WTC11 (cell line): ENCODE measurements at regions not wholly inside any gene's neighbourhood (a gene's known extent, or its start where the extent isn't known, plus 50 kb on each side); places are given as distances from the start of the nearest gene placed in this dataset.

ENCODE experiments used
- NFE2L1 ChIP-seq: sonication (generic); formaldehyde crosslinking; IDR thresholded peaks from 2 replicates; pipeline ENCODE4 v1.8.1; 2023; ENCODE audit warnings: missing genetic modification reagents
- TCF7 ChIP-seq: sonication (generic); formaldehyde crosslinking; IDR thresholded peaks from 2 replicates; pipeline ENCODE4 v1.8.0; 2022; ENCODE audit warnings: mild to moderate bottlenecking, low read depth, missing genetic modification reagents, moderate library complexity
- ZNF425 ChIP-seq: fragments of 250-450 bp; sonication (Bioruptor Pico); conservative IDR thresholded peaks from 2 replicates; pipeline ENCODE4 v1.9.0; 2021; ENCODE audit warnings: mild to moderate bottlenecking
- TF ChIP-seq, protein P1 (sequence below): sonication (generic); formaldehyde crosslinking; IDR thresholded peaks from 2 replicates; pipeline ENCODE4 v1.8.0; 2022; ENCODE audit warnings: mild to moderate bottlenecking, missing genetic modification reagents
- TF ChIP-seq, protein P2 (sequence below): sonication (generic); formaldehyde crosslinking; IDR thresholded peaks from 2 replicates; pipeline ENCODE4 v1.8.1; 2023; ENCODE audit warnings: mild to moderate bottlenecking, missing genetic modification reagents
- TF ChIP-seq, protein P3 (sequence below): fragments of 200-600 bp; IDR thresholded peaks from 2 replicates; pipeline ENCODE4 v1.8.0; 2022; ENCODE audit warnings: antibody characterized with exemption
- TF ChIP-seq, protein P4 (sequence below): sonication (generic); formaldehyde crosslinking; IDR thresholded peaks from 2 replicates; pipeline ENCODE4 v1.8.0; 2022; ENCODE audit warnings: mild to moderate bottlenecking, missing genetic modification reagents

- TF ChIP-seq, protein P1, sequence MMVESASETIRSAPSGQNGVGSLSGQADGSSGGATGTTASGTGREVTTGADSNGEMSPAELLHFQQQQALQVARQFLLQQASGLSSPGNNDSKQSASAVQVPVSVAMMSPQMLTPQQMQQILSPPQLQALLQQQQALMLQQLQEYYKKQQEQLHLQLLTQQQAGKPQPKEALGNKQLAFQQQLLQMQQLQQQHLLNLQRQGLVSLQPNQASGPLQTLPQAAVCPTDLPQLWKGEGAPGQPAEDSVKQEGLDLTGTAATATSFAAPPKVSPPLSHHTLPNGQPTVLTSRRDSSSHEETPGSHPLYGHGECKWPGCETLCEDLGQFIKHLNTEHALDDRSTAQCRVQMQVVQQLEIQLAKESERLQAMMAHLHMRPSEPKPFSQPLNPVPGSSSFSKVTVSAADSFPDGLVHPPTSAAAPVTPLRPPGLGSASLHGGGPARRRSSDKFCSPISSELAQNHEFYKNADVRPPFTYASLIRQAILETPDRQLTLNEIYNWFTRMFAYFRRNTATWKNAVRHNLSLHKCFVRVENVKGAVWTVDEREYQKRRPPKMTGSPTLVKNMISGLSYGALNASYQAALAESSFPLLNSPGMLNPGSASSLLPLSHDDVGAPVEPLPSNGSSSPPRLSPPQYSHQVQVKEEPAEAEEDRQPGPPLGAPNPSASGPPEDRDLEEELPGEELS (CRISPR knock-in tag) = no peak
- TF ChIP-seq, protein P2, sequence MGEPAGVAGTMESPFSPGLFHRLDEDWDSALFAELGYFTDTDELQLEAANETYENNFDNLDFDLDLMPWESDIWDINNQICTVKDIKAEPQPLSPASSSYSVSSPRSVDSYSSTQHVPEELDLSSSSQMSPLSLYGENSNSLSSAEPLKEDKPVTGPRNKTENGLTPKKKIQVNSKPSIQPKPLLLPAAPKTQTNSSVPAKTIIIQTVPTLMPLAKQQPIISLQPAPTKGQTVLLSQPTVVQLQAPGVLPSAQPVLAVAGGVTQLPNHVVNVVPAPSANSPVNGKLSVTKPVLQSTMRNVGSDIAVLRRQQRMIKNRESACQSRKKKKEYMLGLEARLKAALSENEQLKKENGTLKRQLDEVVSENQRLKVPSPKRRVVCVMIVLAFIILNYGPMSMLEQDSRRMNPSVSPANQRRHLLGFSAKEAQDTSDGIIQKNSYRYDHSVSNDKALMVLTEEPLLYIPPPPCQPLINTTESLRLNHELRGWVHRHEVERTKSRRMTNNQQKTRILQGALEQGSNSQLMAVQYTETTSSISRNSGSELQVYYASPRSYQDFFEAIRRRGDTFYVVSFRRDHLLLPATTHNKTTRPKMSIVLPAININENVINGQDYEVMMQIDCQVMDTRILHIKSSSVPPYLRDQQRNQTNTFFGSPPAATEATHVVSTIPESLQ = no peak
- TF ChIP-seq TCF7 (CRISPR knock-in tag) (no peak), ZNF425 (CRISPR knock-in tag) (no peak), NFE2L1 (CRISPR knock-in tag) (no peak)
- TF ChIP-seq, protein P3, sequence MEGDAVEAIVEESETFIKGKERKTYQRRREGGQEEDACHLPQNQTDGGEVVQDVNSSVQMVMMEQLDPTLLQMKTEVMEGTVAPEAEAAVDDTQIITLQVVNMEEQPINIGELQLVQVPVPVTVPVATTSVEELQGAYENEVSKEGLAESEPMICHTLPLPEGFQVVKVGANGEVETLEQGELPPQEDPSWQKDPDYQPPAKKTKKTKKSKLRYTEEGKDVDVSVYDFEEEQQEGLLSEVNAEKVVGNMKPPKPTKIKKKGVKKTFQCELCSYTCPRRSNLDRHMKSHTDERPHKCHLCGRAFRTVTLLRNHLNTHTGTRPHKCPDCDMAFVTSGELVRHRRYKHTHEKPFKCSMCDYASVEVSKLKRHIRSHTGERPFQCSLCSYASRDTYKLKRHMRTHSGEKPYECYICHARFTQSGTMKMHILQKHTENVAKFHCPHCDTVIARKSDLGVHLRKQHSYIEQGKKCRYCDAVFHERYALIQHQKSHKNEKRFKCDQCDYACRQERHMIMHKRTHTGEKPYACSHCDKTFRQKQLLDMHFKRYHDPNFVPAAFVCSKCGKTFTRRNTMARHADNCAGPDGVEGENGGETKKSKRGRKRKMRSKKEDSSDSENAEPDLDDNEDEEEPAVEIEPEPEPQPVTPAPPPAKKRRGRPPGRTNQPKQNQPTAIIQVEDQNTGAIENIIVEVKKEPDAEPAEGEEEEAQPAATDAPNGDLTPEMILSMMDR = no peak
- TF ChIP-seq, protein P4, sequence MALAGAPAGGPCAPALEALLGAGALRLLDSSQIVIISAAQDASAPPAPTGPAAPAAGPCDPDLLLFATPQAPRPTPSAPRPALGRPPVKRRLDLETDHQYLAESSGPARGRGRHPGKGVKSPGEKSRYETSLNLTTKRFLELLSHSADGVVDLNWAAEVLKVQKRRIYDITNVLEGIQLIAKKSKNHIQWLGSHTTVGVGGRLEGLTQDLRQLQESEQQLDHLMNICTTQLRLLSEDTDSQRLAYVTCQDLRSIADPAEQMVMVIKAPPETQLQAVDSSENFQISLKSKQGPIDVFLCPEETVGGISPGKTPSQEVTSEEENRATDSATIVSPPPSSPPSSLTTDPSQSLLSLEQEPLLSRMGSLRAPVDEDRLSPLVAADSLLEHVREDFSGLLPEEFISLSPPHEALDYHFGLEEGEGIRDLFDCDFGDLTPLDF = no peak
These were observed 78.8 kb upstream of the IZUMO3 start for GRCh38 chr9:24624481-24624880.
